ENCODE measurements at regions not wholly inside any gene's neighbourhood (a gene's known extent, or its start where the extent isn't known, plus 50 kb on each side); places are given as distances from the start of the nearest gene placed in this dataset.
"Not testable (repeated sequence)": the region's sequence is repeated elsewhere in the genome, so short reads cannot be mapped to it uniquely, and the experiment has no call there.

DNA sequence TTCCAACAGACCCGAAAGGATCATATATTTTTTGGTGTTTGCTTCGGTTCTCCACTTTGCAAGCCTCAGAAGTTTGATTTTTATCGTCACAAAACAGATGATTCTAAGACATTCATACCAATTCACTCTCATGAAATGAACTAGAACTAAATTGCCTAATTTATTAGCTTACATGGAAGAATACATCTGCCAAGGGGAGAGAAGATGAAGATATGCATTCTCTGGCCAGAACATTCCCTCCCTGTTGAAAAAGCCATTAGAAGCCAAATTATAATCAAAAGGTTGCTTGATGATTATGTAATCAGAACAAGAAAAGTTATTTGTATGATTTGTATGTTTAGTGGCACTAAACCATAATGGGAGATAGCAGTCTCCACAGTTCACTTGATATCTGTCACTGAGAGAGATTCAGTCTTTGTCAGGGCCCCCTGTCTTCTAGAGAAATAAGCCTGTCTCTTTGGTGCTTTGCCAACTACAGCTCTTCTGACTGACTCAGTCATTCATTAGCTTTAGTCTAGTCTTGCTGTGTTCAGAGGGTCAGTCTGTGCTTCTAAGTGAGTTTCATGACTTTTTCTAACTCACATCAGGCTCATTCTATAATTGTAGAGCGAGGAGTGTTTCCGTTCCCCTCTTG is 95.3 kb upstream of the GNAI1 start:
- Histone ChIP-seq H3K9me3 (replicated peaks) (no peaks in the 10 kb centered on the region), H3K4me1 (no peaks in the 10 kb centered on the region), H3K4me3 (no peak overlapping the region), H3K36me3 (no peaks in the 10 kb centered on the region), H3K27ac (no peak overlapping the region), H3K27me3 (no peaks in the 10 kb centered on the region)
- DNase-seq: peak in 1 of 2 experiments; percentile 12

DNA sequence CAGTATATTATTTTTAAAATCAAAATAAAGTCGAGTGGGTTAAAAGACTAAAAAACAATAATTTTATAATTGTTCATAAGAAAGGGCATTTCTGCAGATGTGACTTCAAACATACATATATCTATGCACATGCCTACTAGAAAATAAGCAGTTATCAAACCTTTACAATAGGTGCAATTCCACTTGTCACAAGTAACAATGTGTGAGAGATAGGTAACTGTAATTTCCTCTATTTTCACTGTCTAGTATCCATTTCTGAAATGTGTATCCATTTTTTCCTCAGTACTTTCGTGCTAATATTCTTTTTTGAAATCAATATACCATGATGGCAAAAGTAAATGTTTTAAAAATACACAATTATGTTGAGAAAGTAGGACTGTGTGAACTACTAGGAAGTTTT is 96.9 kb upstream of the GNAI1 start:
- Histone ChIP-seq H3K36me3 (no peaks in the 10 kb centered on the region), H3K9me3 (replicated peaks) (no peaks in the 10 kb centered on the region), H3K4me3 (no peak overlapping the region), H3K4me1 (no peaks in the 10 kb centered on the region), H3K27me3 (no peaks in the 10 kb centered on the region), H3K27ac (no peak overlapping the region)
- DNase-seq: no peak

DNA sequence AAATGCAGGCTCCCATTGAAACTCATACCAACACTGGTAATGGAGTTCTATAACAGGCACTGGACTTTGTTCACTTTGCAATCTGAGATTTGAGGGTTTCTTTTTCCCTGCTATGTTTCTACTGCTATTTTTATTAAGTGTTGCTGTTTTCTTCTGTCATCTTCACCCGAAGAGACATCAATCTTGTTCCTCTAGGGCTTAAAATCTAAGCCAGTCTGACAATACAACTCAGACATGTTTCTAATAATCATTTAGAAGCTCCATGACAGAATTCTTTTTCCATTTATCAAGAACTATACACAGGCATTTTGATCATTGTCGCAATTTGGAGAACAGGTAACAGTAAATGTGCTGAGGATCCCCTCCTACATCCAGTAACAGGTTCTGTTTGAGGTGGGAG is 98.5 kb upstream of the GNAI1 start:
- Histone ChIP-seq H3K4me1 (no peaks in the 10 kb centered on the region), H3K4me3 (no peak overlapping the region), H3K9me3 (replicated peaks) (no peaks in the 10 kb centered on the region), H3K27ac (no peak overlapping the region), H3K36me3 (no peaks in the 10 kb centered on the region), H3K27me3 (no peaks in the 10 kb centered on the region)
- DNase-seq: no peak

GRCh38 chr7:80028717-80029116 is 105.9 kb upstream of the GNAI1 start:
- H3K27me3 ChIP-seq: no peaks in the 10 kb centered on the region
- no peaks in the 10 kb centered on the region for H3K9me3 ChIP-seq (replicated peaks)
- H3K4me1 ChIP-seq: no peaks in the 10 kb centered on the region
- H3K4me3 ChIP-seq: no peak overlapping the region
- H3K27ac ChIP-seq: no peak overlapping the region
- no peak for DNase-seq
- H3K36me3 ChIP-seq: no peaks in the 10 kb centered on the region; the same call in 1 of the 2 replicates

GRCh38 chr7:80027611-80028173 is 106.9 kb upstream of the GNAI1 start:
- Histone ChIP-seq H3K27ac (no peak overlapping the region), H3K4me3 (no peak overlapping the region), H3K9me3 (replicated peaks) (no peaks in the 10 kb centered on the region), H3K4me1 (no peaks in the 10 kb centered on the region), H3K27me3 (no peaks in the 10 kb centered on the region), H3K36me3 (no peaks in the 10 kb centered on the region; the same call in 1 of the 2 replicates)
- no peak for DNase-seq

DNA sequence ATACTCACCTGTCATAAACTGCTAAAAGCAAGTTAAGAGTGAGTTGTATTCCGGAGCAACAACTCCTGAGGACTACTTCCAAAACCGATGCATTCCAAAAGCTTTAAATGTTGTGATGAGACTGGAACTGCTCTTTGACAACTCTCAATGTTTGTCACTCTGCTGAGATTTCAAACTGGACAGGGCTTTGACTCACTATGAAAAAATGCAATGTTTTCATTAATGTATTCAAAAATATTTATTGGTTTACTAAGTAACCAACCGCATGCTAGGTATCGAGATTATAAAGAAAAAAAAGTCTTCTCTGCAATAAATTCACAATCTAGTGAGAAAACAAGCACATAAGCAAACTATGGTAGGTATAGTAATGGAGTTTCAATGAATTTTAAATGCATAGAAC is 107.9 kb upstream of the GNAI1 start:
- Histone ChIP-seq H3K27ac (no peak overlapping the region), H3K9me3 (replicated peaks) (no peaks in the 10 kb centered on the region), H3K27me3 (no peaks in the 10 kb centered on the region), H3K4me3 (no peak overlapping the region), H3K36me3 (no peaks in the 10 kb centered on the region; the same call in 1 of the 2 replicates), H3K4me1 (no peaks in the 10 kb centered on the region)
- no peak for DNase-seq

GRCh38 chr7:80020277-80020676 is 114.4 kb upstream of the GNAI1 start:
- not testable (repeated sequence) for H3K4me1 ChIP-seq; H3K4me3 ChIP-seq; H3K27ac ChIP-seq; H3K9me3 ChIP-seq (replicated peaks); H3K36me3 ChIP-seq; H3K27me3 ChIP-seq
- peak; percentile 16 to 29 for DNase-seq

GRCh38 chr7:80019809-80020207 is 114.8 kb upstream of the GNAI1 start:
- not testable (repeated sequence) for H3K27me3 ChIP-seq; H3K9me3 ChIP-seq (replicated peaks); DNase-seq; H3K27ac ChIP-seq; H3K4me3 ChIP-seq; H3K4me1 ChIP-seq; H3K36me3 ChIP-seq

- H3K27ac ChIP-seq: no peak overlapping the region
- H3K9me3 ChIP-seq (replicated peaks): no peaks in the 10 kb centered on the region
- H3K4me1 ChIP-seq: 0 out of 2 replicates have a peak, but pooled peaks cover 2% of the 10 kb centered on the region
- H3K27me3 ChIP-seq: no peaks in the 10 kb centered on the region
- peak; percentile 43 to 86 for DNase-seq
- no peak overlapping the region for H3K4me3 ChIP-seq
- no peaks in the 10 kb centered on the region for H3K36me3 ChIP-seq
Observed at GRCh38 chr7:80018941-80019808, 115.5 kb upstream of the GNAI1 start.

DNA sequence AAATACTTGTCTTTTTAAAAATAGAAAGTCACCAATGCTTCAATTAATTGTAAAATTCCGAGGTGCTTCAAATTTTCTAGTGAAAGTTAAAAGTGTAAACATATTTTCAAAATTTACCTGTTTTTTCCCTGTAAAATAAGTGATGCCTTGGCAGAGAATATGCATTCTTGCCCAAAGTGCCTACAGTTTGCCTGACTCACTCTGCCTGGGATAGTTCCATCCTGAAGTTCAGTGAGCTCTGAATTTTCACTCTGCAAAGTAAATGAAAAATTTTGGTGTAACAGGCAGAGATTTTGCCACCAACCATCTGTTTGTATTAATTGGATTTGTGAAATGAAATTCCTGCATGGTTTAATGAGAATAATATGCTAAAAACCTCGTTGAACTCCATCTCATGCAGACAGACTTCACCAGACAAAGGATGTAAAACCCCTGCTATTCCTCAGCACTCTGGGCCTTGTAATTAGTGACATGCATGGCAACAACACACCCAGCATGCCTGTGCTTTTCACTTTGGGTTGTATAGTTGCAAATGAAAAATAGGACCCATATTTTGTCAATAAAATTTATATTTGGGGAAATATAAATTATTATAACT is 117.4 kb upstream of the GNAI1 start:
- no peak for DNase-seq
- no peaks in the 10 kb centered on the region for H3K27me3 ChIP-seq
- H3K9me3 ChIP-seq (replicated peaks): no peaks in the 10 kb centered on the region
- no peaks in the 10 kb centered on the region for H3K36me3 ChIP-seq
- no peak overlapping the region for H3K4me3 ChIP-seq
- no peak overlapping the region for H3K27ac ChIP-seq
- H3K4me1 ChIP-seq: 0 out of 2 replicates have a peak, but pooled peaks cover 2% of the 10 kb centered on the region

DNA sequence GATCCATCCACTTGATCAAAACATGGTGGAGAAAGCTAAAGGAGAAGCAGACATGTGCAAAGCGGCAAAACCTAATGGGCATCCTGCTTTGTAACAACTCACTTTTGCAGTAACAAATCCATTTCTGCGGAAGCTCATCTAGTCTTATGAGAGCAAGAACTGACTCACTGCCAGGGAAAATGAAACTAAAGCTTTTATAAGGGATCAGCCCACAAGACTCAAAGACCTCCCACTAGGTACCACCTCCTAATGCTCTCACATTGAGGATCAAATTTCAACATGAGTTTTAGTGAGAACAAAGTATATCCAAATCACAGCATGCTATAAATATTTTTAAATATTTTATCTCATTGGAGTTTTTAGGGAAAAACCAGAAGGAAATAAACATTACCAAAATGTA is 120.1 kb upstream of the GNAI1 start:
- Histone ChIP-seq H3K4me3 (no peak overlapping the region), H3K27ac (no peak overlapping the region), H3K36me3 (no peaks in the 10 kb centered on the region), H3K9me3 (replicated peaks) (no peaks in the 10 kb centered on the region), H3K27me3 (no peaks in the 10 kb centered on the region), H3K4me1 (0 out of 2 replicates have a peak, but pooled peaks cover 2% of the 10 kb centered on the region)
- DNase-seq: peak; percentile 9 to 60

- Histone ChIP-seq H3K36me3 (no peaks in the 10 kb centered on the region), H3K4me3 (no peak overlapping the region), H3K27me3 (no peaks in the 10 kb centered on the region), H3K27ac (no peak overlapping the region), H3K9me3 (replicated peaks) (no peaks in the 10 kb centered on the region), H3K4me1 (no peaks in the 10 kb centered on the region)
- DNase-seq: no peak
Observed at GRCh38 chr7:80008039-80008438, 126.6 kb upstream of the GNAI1 start.

DNA sequence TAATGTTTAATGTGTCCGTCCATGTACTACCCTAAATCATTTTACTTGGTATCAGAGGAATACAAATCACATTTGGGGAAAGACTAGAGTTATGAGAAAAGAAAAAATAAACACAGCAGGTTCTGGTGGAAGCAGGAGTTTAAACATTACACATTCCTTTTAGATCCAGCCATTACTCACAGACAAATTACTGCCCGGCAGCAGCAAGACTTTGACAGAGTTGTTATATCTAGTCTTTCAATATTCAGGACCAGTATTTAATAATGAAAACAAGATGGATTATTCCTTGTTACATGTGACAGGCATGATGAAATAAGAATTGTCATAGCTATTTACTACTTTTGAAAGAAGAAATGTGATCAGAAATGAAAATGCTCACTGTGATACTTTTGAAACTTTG is 131.8 kb upstream of the GNAI1 start:
- Histone ChIP-seq H3K4me3 (no peak overlapping the region), H3K36me3 (no peaks in the 10 kb centered on the region), H3K4me1 (peaks cover 4% of the 10 kb centered on the region; the same call in 1 of the 2 replicates), H3K9me3 (replicated peaks) (no peaks in the 10 kb centered on the region), H3K27me3 (no peaks in the 10 kb centered on the region), H3K27ac (no peak overlapping the region)
- DNase-seq: no peak

DNA sequence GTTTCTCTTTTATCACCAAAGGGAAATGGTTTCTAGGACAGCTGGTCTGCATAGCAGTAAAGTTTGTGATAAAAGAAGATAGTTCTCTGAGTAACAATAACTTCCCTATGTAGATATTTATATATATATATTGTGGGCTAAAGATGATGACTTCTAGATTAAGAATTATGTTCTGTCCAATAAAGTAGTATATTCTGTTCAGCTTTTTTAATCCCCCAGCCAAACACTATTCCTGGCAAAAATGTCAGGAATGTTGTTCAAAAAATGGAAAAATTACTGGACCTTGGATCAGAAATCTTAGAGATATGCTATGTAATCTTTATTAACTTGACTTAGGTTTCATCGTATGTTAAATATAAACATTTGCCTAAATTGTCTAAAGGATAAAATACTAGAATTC is 136.3 kb upstream of the GNAI1 start:
- H3K4me3 ChIP-seq: no peak overlapping the region
- H3K36me3 ChIP-seq: no peaks in the 10 kb centered on the region
- H3K4me1 ChIP-seq: peaks cover 7% of the 10 kb centered on the region
- no peaks in the 10 kb centered on the region for H3K27me3 ChIP-seq
- no peak for DNase-seq
- H3K9me3 ChIP-seq (replicated peaks): no peaks in the 10 kb centered on the region
- H3K27ac ChIP-seq: no peak overlapping the region

GRCh38 chr7:79997345-79997744 is 137.3 kb upstream of the GNAI1 start:
- H3K4me1 ChIP-seq: peaks cover 7% of the 10 kb centered on the region; the same call in 1 of the 2 replicates
- DNase-seq: no peak

More at GRCh38 chr7:79997345-79997744, 137.3 kb upstream of the GNAI1 start:
- Histone ChIP-seq H3K4me3 (no peak overlapping the region), H3K27ac (no peak overlapping the region), H3K9me3 (replicated peaks) (no peaks in the 10 kb centered on the region), H3K36me3 (no peaks in the 10 kb centered on the region), H3K27me3 (no peaks in the 10 kb centered on the region)
